ENCODE measurements at regions not wholly inside any gene's neighbourhood (a gene's known extent, or its start where the extent isn't known, plus 50 kb on each side); places are given as distances from the start of the nearest gene placed in this dataset.
"Not testable (repeated sequence)": the region's sequence is repeated elsewhere in the genome, so short reads cannot be mapped to it uniquely, and the experiment has no call there.

DNA sequence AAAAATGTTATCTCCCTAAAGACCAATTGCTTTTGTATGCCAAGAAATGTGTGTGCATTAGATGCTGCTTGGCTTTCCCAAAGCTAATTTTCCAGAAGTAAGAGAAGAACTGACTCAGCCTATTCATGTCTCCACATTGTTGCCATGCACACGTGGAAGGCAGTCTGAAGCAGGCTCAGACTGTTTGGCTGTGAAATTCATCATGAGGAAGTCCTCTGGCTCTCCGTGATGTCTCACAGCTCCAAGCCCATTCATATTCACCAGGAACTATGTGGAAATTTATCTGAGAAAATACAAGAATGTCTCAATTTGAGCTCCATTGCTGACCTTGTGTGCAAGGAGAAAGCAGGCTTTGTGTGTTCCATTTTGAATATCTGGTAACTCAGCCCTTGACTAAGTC is 1022.2 kb upstream of the GJE1 start:
- no peak for DNase-seq (ENCODE audit: low read depth in 3 of 3, low spot score in 1 of 3)

DNA sequence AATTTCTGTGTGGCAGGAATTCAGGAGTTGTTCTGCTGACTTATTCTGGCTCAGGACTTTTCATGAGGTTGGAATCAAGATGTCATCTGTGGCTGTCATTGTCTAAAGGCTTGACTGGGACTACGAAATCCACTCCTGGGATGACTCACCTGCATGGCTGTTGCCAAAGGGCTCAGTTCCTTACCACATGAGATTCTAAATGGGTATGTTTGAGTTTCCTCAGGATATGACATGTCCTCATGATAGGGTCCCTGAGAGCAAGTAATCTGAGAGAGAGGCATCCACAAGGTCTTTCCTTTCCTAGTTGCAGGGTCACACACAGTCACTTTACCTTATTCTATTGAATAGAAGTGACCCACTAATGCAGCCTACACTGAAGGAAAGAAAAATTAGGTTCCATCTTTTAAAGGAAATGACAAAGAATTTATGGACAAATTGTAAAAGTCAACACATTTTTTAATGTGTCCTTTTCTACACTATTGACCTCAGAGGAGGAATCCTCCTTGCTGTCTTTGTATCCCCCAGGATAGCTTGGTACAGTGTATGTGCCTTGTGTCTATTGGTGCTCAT is 1025.0 kb upstream of the GJE1 start:
- no peak for DNase-seq (ENCODE audit: low read depth in 3 of 3, low spot score in 1 of 3)

DNA sequence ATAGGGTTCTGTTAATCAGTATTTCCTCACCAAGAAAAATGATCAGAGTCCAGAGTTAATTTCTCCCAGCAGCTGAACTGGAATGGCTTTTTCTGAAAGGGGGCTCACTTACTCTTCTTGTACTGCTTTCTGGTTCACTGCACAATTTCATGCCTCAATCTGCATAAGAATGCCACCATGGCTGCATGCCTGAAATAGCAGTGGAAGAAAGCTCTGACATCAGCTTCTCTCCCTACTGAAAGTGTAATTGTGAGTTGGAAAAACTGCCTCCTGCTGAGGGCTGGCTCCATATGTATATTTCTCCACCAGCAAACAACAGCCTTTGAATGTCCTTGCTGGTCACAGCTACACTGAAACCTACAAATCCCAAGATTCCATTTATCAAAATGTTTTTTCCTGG is 1027.2 kb upstream of the GJE1 start:
- no peak for DNase-seq (ENCODE audit: low read depth in 3 of 3, low spot score in 1 of 3)

DNA sequence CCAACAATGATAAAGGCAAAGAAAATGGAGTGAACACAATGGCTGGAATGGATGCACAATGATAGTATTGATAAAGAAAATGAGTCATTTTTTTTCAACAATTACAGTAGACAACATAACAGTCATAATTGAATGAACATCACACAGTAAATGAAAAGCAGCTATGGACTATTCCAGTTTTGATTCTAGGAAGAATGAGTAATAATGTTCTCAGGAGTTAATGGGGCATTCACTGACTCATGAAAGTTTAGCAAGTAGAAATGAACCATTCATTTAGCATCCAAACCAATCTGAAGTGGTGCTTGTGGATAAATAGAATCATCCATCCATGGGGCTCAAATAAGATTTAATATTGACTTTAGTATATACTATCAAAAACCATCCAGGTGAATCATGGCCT is 1029.5 kb upstream of the GJE1 start:
- no peak for DNase-seq (ENCODE audit: low read depth in 3 of 3, low spot score in 1 of 3)

DNA sequence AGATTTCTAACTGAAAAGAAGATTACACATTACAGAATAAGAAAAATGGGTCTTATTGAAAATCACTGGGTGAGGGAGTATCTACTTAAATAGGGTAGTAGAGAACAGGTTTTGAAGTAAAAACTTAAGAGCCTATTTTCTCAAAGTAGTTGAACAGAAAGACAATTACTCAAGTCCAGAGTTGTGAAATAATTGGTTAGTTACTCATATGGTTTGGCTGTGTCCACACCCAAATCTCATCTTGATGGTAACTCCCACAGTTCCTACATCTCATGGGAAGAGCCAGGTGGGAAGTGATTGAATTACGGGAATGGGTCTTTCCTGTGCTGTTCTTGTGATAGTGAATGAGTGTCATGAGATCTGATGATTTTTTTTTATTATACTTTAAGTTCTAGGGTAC is 1035.3 kb upstream of the GJE1 start:
- DNase-seq (ENCODE audit: low read depth in 3 of 3, low spot score in 1 of 3) = no peak

DNA sequence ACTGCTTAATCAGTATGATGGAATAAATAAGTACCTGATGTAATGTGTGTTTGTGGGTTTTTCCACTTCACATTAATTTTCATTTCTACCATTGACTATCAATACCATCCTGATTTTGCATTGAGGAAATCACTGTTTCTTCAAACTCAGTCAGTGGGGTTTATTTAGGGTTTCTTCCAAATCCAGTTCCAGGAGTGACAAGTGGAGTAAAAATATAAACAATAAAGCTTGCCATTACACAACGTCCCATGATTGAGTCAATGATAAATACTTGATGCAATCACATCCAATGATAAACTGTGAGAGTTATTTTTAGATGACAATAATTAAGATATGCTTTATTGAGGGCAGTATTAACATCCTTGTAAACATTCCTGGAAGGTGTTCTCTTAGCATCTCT is 1037.4 kb upstream of the GJE1 start:
- DNase-seq (ENCODE audit: low read depth in 3 of 3, low spot score in 1 of 3) = no peak

DNA sequence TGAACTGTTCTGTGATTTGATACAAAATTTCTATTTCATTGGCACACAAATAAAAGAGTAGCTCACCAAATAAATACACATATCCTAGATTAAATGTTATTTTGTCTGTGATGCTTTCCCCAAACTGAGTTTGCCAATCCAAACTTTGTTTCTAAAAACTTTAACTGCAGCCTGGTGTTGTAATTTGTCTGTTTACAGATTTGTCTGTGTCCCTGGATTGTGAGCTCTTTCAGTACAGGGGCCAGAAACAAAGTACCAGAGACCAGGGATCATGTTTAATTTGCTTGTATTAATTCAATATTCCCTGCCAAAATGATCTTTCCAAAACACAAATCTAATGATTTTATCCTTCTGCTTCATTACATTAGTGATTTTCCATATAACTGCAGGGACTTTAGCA is 1044.6 kb upstream of the GJE1 start:
- no peak for DNase-seq (ENCODE audit: low read depth in 3 of 3, low spot score in 1 of 3)

DNA sequence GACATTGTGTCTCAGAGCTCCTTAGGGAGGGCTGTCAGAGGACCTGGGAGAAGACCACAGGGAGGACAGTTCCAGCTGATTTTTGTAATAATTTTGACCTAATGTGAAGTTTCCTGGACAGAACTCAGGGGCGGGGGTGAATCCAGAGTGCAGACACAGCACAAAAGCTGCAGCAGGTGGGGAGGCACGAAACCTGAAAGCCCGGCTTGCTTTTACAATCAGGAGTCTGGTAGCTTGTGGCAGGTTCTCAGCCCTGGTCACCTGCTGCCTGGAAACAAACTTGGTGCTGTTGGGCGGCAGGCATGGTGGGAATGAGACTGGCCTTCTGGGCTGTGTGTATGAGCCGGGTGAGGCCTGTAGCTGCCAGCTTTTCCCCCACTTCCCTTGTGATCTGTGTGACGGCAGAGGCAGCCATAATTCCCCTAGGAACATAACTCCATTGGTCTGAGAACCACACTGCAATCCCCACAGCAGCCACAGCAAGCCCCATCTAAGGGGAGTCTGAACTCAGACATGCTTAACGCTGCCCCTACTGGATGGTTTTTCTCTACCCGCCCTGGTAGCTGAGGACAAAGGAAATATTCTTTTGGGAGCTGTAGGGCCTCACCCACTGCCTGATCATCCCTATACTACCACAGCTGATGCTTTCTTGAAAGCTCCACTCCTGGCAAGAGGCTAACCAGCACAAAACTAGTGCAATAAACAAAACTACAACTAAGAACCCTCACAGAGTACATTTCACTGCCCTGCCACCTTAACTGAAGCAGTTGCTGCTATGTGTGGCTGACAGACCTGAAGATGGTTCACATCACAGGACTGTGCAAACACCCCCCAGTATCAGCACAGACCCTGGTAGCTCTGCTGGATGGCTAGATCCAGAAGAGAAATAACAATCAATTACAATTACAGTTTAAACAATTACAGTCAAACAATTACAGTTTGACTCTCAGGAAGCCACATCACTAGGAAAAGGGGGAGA is 1055.1 kb upstream of the GJE1 start:
- no peak for DNase-seq (ENCODE audit: low read depth in 3 of 3, low spot score in 1 of 3)

DNA sequence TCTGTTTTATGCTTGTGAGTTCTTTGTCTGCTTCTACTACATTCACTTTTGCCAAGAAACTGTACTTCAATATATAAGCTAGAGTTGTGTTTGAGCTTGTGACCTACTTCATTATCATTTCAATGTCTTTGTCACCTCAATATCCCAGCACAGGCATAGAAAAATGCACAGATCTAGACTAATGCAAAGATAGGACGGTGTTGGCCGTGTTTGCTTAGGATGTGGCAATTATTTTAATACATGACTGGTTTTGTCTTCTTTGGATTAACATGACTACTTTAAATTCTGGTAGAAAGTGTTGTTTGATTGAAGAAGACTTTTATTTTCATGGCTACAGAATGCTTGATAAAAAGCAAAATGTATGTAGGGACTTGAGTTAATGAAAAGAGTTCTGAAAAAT is 1075.0 kb upstream of the GJE1 start:
- no peak for DNase-seq (ENCODE audit: low read depth in 3 of 3, low spot score in 1 of 3)

DNA sequence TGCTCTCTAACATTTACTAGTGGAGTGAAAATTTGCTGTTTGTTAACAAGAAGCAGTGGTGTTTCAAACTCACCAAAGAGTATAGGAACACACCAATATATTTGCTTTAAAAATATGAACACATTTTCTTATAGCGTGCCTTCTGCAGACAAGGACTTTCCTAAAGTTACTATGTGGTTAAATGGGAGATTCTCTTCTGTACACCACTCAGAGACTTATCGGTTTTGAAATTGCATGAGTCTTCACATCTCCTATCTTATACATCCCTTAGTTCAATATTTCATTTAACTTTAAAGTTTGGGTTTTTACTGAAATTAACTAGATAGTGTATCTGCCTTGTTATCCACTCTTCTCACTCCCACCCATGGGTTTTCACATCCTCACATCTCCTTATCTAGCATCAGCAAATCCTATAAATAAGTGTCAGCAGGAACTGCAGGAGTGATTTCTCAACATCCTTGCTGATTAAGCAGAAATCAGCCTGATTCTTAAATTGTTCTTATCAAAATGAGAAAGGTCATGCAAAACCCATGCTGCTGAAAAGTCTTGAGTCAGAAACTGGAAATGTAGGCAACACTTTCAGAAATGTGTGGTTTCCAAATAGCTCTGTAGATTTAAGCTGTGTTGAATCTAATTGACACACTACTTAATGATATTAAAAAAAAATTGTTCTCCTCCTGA is 1075.6 kb upstream of the GJE1 start:
- no peak for DNase-seq (ENCODE audit: low read depth in 3 of 3, low spot score in 1 of 3)

DNA sequence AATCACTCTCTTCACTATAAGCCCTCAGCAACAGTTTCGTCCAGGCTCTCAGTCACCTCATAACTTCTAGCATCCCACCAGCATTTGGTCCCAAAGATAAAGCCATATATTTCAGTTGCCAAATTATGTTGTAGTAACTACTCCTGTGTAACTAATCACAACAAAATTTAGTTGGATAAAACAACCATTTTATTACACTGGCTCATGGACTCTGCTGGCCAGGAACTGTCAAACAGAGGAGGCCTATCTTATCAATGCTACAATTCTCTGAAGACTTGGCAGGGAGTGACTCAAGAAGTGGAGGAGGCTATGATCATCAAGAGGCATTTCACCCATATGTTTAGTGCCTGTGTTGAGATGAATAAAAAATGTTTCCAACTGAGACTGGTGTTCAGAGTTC is 1082.3 kb upstream of the GJE1 start:
- no peak for DNase-seq (ENCODE audit: low read depth in 3 of 3, low spot score in 1 of 3)

DNA sequence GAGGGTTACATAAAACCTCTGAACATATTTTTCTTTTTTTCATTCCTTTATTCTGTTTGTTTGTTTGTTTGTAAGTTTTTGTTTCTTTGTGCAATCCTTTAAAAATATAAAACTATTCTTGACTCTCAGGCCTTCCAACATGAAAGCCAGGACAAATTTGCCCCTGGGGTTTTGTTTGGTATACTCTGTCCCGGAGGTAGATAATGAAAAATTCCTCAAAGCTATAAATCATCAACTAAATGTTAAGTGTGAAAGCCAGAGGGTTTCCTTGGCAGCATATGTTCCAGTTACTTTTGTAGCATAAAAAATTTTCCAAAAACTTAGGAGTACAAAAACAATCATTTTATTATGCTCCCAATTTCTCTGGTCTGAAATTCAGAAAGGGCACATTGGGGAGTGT is 1084.3 kb upstream of the GJE1 start:
- no peak for DNase-seq (ENCODE audit: low read depth in 3 of 3, low spot score in 1 of 3)

DNA sequence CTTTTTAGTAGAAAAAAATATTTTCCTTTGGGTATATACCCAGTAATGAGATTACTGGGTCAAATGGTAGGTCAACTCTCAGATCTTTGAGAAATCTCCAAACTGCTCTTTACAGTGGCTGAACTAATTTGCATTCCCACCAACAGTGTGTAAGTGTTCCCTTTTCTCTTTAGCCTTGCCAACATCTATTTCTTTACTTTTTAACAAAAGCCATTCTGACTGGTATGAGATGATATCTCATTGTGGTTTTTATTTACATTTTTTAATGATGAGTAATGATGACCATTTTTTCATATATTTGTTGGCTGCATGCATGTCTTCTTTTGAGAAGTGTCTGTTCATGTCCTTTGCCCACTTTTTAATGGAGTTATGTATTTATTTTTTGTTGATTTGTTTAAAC is 1086.2 kb upstream of the GJE1 start:
- DNase-seq (ENCODE audit: low read depth in 3 of 3, low spot score in 1 of 3) = not testable (repeated sequence)

DNA sequence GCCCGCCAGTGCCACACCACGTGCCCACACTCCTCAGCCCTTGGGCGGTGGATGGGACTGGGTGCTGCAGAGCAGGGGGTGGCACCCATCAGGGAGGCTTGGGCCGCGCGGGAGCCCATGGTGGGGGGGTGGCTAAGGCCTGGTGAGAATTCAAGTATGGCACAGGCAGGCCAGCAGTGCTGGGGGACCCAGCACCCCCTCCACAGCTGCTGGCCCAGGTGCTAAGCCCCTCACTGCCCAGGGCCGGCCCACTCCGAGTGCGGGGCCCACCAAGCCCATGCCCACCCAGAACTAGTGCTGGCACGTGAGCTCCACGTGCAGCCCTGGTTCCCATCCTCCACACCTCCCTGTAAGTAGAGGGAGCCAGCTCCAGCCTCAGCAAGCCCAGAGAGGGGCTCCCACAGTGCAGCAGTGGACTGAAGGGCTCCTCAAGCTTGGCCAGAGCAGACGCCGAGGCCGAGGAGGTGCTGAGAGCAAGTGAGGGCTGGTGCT is 1091.1 kb upstream of the GJE1 start:
- no peak for DNase-seq (ENCODE audit: low read depth in 3 of 3, low spot score in 1 of 3)

DNA sequence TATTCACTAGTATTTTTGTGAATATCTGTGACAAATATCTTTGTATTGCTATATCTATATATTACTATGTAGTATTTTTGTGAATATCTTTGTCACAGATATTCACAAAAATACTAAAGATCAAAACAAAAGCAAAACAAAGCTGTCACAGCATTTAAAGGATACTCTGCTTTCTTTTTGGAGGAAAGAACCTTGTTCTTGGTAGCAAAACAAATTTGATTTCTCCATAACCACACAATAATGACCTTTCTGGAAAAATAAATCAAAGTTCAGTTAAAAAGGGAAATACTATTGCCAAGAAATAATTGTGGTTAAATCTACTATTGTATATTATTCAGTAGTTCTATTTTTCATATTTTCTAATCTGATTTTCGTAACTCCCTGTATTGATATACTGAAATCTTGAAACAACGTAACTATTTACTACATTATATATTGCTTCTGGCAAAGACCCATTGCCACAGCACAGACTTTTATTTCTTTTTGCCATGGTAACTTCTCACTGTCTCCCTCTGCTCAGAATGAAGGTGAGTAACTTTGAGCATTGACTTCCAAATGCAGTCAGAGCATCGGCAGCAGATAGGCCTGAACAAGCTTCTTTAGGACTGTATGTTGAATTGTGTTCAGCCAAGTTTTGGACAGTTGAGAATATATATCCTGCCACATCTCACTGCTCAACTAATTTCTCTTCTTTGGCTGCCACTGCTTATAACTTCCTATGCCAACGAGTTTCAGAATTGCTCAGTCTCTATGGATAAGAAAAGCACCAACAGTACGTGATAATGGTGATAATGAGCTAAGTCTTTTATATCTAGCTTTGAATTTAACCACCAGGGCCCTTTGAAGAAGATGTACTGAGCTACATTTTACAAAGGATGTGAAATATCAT is 1097.2 kb upstream of the GJE1 start:
- DNase-seq (ENCODE audit: low read depth in 3 of 3, low spot score in 1 of 3) = no peak

DNA sequence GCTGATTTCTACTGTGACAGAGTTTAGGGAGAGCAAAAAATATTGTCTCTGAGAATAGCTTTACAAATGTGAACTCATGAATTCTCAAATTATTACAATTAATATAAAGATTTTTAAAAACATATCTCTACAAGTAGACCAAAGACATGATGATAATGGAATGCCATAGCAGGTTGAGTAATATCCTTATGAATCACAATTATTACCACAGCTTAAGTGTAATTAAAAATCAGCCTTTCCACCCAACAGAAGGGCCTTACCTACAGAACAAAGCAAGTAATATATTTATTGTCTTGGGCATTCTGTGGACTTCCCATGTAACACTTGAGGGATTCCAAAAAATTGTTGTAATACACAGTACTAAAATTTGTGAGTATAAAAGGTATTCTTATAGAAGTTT is 1099.6 kb upstream of the GJE1 start:
- no peak for DNase-seq (ENCODE audit: low read depth in 3 of 3, low spot score in 1 of 3)

DNA sequence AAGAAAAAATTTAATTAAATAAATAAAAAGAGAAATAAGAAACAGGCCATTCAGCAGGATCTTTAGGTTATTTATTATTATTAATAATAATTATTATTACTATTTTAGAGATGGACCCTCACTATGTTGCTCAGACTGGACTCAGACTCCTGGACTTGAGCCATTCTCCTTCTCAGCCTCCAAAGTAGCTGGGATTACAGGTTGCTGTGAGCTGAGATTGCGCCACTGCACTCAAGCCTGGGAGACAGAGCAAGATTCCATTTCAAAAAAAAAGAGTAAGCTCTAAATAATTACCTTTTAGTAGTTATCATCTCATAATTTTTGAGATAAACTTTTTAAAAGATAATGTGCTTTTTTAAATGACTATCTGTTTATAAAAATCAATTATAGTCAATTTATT is 1102.8 kb upstream of the GJE1 start:
- DNase-seq (ENCODE audit: low read depth in 3 of 3, low spot score in 1 of 3) = no peak

DNA sequence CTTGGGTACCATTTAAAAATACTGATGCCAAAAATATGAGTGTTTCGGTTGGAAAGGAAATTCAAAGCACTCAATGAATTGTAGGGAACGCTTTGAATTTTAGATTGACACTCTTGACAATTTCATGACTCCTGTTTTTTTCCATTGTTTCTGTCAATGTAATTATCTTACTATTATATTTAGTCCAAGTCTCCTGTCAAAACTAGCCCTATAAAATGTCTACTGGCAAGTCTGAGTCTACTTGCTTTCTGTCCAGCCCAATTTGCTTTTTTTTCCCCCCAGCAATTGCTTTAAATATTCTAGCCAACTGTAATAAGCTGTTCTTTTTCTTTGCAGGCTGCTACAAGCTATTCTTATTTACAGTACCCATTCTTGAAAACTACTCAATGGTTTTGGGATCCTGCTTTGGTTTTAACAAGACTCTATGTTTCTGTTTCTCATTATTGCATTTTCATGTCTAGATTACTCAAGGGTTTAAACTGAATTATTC is 1103.9 kb upstream of the GJE1 start:
- DNase-seq (ENCODE audit: low read depth in 3 of 3, low spot score in 1 of 3) = no peak

DNA sequence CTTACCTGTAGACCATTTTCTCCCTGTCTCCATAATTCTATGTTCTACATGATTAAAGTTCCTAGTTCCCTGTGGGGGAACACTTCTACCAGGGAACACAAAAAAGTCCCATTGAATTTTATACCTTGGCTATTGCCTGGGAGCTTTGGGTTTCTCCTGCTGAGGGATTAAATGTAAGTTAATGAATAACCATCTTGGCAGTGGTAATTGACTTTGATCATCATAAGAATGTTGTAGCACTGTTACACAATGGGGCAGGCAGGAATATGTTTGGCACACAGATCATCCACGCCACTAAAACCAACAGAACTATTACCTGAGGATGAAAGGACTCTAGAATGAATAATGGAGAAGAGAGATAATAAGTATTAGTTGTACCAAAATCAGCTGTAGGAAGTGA is 1106.2 kb upstream of the GJE1 start:
- no peak for DNase-seq (ENCODE audit: low read depth in 3 of 3, low spot score in 1 of 3)

DNA sequence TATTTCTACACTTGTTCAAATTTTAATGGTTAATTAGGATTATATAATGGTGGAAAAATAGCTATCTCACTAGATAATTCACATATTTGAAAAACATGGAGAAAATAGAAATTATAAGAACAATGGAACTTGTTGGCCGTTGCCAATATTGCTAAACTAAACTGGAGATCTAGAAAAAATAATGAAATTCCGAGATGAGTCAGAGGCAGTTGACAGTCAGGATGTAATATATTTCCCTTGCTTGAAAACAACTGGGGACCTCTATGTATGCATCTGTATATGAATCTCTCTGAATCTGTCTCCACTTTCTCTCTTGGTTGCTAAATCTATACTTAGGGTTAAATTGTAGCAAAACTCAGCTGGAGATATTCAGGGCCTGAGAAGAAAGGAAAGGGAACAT is 1108.2 kb upstream of the GJE1 start:
- no peak for DNase-seq (ENCODE audit: low read depth in 3 of 3, low spot score in 1 of 3)

DNA sequence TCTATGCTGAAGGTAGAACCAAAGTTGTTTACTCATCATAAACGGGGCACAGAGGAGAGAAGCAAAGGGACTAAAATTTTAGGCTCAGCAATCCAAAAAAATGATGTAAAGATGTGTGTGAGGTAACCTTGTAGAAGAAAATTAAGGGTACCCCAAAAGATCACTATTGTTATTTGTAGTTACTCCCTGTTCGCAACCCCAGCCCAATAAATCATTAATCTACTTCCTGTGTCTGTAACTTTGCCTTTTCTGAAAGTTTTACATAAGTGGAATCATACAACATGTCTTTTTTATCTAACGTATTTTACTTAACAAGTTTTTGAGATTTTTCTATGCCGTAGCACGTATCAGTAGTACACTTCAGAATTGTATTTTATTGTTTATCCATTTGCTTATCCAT is 1114.8 kb upstream of the GJE1 start:
- DNase-seq (ENCODE audit: low read depth in 3 of 3, low spot score in 1 of 3) = no peak
